ENCODE measurements at regions not wholly inside any gene's neighbourhood (a gene's known extent, or its start where the extent isn't known, plus 50 kb on each side); places are given as distances from the start of the nearest gene placed in this dataset.

DNA sequence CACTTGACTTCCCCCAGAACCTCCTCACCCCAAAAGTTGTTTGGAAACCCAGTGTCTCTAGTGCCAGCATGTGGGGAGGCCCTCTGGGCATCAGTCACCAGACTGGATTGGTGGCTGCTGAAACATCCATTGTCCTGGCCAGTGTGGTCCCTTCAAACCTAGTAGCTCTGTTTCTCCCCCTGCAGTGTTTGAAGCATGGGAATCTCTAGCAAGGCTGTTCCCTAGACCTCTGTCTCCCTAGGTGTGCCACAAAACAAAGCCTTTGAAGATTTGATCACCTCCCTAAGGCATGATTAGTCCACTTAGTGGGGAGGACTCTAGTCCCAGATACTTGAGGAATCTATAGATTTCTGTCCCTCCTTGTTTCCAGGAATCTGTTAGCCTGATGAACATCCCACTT is 60.3 kb downstream of the ARF6 start:
- ChIA-PET POLR2A (interaction anchor here (0.7 kb wide), 1 partner anchor 29 kb away, joined by 3 read pairs; no protein-coding TSS in a partner anchor), CTCF (no interaction called here)
- no peak for ATAC-seq
- Mint-ChIP-seq H3K36me3 (no peaks in the 10 kb centered on the region), H3K9me3 (no peaks in the 10 kb centered on the region), H3K27me3 (ENCODE audit: low read depth) (no peaks in the 10 kb centered on the region), H3K4me1 (no peaks in the 10 kb centered on the region), H3K27ac (no peak overlapping the region), H3K4me3 (no peak overlapping the region)
- DNase-seq (ENCODE audit: low spot score): no peak
- no peak for TF ChIP-seq JUN (CRISPR knock-in tag; IDR thresholded peaks at IDR 0.05)
- no peak for TF ChIP-seq PRRX2 (CRISPR knock-in tag; IDR thresholded peaks at IDR 0.05)
- TF ChIP-seq, protein P1, sequence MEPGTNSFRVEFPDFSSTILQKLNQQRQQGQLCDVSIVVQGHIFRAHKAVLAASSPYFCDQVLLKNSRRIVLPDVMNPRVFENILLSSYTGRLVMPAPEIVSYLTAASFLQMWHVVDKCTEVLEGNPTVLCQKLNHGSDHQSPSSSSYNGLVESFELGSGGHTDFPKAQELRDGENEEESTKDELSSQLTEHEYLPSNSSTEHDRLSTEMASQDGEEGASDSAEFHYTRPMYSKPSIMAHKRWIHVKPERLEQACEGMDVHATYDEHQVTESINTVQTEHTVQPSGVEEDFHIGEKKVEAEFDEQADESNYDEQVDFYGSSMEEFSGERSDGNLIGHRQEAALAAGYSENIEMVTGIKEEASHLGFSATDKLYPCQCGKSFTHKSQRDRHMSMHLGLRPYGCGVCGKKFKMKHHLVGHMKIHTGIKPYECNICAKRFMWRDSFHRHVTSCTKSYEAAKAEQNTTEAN (CRISPR knock-in tag; IDR thresholded peaks at IDR 0.05): no peak
- TF ChIP-seq FOXK1 (CRISPR knock-in tag; IDR thresholded peaks at IDR 0.05): no peak
- TF ChIP-seq FOXP1 (CRISPR knock-in tag; IDR thresholded peaks at IDR 0.05; ENCODE audit: borderline replicate concordance): no peak

DNA sequence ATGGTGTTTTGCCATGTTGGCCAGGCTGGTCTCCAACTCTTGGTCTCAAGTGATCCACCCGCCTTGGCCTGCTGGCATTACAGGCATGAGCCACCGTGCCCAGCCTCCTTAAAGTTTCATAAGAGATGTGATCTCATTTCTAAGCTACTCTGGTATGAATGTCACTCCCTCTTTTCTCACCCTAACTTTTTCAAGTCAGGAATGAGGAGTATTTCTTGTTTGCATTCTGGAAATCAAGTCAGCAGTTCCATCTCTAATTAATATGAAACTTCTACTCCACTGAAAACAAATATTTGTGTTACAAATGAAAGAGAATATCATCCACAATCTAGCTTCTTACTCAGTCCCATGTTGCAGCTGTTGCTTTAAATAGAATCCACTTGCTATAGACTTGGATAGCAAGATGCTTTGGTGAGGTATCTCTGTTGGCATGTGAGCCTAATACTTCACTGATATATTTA is 61.3 kb downstream of the ARF6 start:
- no peak for DNase-seq (ENCODE audit: low spot score)
- Mint-ChIP-seq H3K27ac (no peak overlapping the region), H3K4me3 (no peak overlapping the region), H3K4me1 (no peaks in the 10 kb centered on the region), H3K9me3 (no peaks in the 10 kb centered on the region), H3K27me3 (ENCODE audit: low read depth) (no peaks in the 10 kb centered on the region), H3K36me3 (no peaks in the 10 kb centered on the region)
- TF ChIP-seq CREB1 (CRISPR knock-in tag; IDR thresholded peaks at IDR 0.05) (no peak), ZNF317 (CRISPR knock-in tag; IDR thresholded peaks at IDR 0.05; ENCODE audit: borderline replicate concordance, low read depth) (no peak), ZNF232 (CRISPR knock-in tag; IDR thresholded peaks at IDR 0.05) (no peak), SP1 (CRISPR knock-in tag; conservative IDR thresholded peaks at IDR 0.05) (no peak), TEAD4 (CRISPR knock-in tag; IDR thresholded peaks at IDR 0.05) (no peak), NR2C2 (CRISPR knock-in tag; IDR thresholded peaks at IDR 0.05) (no peak), TCF7 (CRISPR knock-in tag; IDR thresholded peaks at IDR 0.05; ENCODE audit: low read depth) (no peak), MXD4 (CRISPR knock-in tag; IDR thresholded peaks at IDR 0.05; ENCODE audit: borderline replicate concordance) (no peak), TEAD1 (CRISPR knock-in tag; IDR thresholded peaks at IDR 0.05) (no peak), ZNF138 (CRISPR knock-in tag; conservative IDR thresholded peaks at IDR 0.05) (no peak), NFATC4 (CRISPR knock-in tag; IDR thresholded peaks at IDR 0.05) (no peak), ZNF263 (CRISPR knock-in tag; IDR thresholded peaks at IDR 0.05; ENCODE audit: low read depth) (no peak)
- TF ChIP-seq, protein P2, sequence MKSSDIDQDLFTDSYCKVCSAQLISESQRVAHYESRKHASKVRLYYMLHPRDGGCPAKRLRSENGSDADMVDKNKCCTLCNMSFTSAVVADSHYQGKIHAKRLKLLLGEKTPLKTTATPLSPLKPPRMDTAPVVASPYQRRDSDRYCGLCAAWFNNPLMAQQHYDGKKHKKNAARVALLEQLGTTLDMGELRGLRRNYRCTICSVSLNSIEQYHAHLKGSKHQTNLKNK (CRISPR knock-in tag; IDR thresholded peaks at IDR 0.05): no peak
- TF ChIP-seq, protein P3, sequence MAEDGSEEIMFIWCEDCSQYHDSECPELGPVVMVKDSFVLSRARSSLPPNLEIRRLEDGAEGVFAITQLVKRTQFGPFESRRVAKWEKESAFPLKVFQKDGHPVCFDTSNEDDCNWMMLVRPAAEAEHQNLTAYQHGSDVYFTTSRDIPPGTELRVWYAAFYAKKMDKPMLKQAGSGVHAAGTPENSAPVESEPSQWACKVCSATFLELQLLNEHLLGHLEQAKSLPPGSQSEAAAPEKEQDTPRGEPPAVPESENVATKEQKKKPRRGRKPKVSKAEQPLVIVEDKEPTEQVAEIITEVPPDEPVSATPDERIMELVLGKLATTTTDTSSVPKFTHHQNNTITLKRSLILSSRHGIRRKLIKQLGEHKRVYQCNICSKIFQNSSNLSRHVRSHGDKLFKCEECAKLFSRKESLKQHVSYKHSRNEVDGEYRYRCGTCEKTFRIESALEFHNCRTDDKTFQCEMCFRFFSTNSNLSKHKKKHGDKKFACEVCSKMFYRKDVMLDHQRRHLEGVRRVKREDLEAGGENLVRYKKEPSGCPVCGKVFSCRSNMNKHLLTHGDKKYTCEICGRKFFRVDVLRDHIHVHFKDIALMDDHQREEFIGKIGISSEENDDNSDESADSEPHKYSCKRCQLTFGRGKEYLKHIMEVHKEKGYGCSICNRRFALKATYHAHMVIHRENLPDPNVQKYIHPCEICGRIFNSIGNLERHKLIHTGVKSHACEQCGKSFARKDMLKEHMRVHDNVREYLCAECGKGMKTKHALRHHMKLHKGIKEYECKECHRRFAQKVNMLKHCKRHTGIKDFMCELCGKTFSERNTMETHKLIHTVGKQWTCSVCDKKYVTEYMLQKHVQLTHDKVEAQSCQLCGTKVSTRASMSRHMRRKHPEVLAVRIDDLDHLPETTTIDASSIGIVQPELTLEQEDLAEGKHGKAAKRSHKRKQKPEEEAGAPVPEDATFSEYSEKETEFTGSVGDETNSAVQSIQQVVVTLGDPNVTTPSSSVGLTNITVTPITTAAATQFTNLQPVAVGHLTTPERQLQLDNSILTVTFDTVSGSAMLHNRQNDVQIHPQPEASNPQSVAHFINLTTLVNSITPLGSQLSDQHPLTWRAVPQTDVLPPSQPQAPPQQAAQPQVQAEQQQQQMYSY (CRISPR knock-in tag; IDR thresholded peaks at IDR 0.05): no peak
- TF ChIP-seq, protein P4, sequence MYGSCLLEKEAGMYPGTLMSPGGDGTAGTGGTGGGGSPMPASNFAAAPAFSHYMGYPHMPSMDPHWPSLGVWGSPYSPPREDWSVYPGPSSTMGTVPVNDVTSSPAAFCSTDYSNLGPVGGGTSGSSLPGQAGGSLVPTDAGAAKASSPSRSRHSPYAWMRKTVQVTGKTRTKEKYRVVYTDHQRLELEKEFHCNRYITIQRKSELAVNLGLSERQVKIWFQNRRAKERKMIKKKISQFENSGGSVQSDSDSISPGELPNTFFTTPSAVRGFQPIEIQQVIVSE (CRISPR knock-in tag; IDR thresholded peaks at IDR 0.05; ENCODE audit: borderline replicate concordance): no peak
- TF ChIP-seq, protein P5, sequence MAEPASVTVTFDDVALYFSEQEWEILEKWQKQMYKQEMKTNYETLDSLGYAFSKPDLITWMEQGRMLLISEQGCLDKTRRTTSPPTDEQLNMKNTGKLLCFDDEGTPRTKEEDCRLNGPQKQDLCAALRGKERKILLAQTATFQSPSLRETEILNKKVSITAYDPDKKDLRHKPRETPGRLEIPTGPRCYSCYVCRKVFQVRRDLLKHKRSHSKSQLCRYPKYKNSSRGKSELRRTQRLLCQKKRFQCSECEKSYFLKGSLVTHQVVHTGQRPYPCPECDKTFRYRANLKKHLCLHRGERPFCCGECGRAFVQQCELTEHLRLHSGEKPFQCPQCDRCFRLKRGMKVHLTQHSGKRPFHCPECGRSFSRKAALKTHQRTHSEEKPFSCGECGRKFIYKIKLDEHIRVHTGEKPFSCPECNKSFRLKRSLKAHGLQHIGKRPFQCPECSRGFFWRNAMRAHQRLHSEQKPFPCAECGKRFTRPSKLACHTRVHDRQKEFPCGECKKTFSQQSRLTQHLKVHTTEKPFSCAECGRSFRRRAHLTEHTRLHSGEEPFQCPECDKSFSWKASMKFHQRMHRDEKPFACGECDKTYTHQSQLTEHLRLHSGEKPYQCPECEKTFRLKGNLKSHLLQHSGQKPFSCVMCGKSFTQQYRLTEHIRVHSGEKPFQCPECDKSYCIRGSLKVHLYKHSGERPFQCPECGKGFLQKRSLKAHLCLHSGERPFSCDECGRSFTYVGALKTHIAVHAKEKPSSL (CRISPR knock-in tag; conservative IDR thresholded peaks at IDR 0.05): no peak
- TF ChIP-seq, protein P6, sequence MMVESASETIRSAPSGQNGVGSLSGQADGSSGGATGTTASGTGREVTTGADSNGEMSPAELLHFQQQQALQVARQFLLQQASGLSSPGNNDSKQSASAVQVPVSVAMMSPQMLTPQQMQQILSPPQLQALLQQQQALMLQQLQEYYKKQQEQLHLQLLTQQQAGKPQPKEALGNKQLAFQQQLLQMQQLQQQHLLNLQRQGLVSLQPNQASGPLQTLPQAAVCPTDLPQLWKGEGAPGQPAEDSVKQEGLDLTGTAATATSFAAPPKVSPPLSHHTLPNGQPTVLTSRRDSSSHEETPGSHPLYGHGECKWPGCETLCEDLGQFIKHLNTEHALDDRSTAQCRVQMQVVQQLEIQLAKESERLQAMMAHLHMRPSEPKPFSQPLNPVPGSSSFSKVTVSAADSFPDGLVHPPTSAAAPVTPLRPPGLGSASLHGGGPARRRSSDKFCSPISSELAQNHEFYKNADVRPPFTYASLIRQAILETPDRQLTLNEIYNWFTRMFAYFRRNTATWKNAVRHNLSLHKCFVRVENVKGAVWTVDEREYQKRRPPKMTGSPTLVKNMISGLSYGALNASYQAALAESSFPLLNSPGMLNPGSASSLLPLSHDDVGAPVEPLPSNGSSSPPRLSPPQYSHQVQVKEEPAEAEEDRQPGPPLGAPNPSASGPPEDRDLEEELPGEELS (CRISPR knock-in tag; IDR thresholded peaks at IDR 0.05): no peak
- ChIA-PET CTCF (no interaction called here), POLR2A (interaction anchor here (0.5 to 0.6 kb wide), 2 partner anchors 53 to 144 kb away, joined by 3 to 7 read pairs; no protein-coding TSS in a partner anchor)
- ATAC-seq: no peak
